CD8-positive, alpha-beta memory T cell (primary cell): ENCODE measurements at regions not wholly inside any gene's neighbourhood (a gene's known extent, or its start where the extent isn't known, plus 50 kb on each side); places are given as distances from the start of the nearest gene placed in this dataset.
A peak's percentile ranks its signal among the peaks of the same experiment; 100 is the strongest.
"Not testable (repeated sequence)": the region's sequence is repeated elsewhere in the genome, so short reads cannot be mapped to it uniquely, and the experiment has no call there.

Source experiments
- CTCF ChIA-PET: fragments of 350-600 bp; sonication (Branson Sonifier 250); formaldehyde crosslinking; loops from one replicate; lab custom pipeline; 2021; ENCODE audit warnings: antibody characterized with exemption; lab: Charles Lee
- POLR2A ChIA-PET: fragments of 350-600 bp; sonication (Branson Sonifier 250); formaldehyde crosslinking; loops from one replicate; lab custom pipeline; 2021; ENCODE audit warnings: antibody characterized with exemption; lab: Charles Lee
- DNase-seq, 5 donors: peaks; one replicate each; pipeline versions ENCODE4 v3.0.0 to v3.0.0-alpha.2; 2020 to 2022; ENCODE audit warnings: mixed read lengths in 1 of 5
- H3K27ac ChIP-seq: one replicate; pipeline ENCODE4 v1.7.0; 2013; ENCODE audit warnings: low read depth, mild to moderate bottlenecking, low read length, moderate library complexity
- H3K27me3 ChIP-seq: 2 replicates; pipeline ENCODE4 v1.7.0; 2013; ENCODE audit warnings: low read length, mild to moderate bottlenecking; ENCODE audit not compliant: insufficient read depth, poor library complexity, severe bottlenecking
- H3K36me3 ChIP-seq: 2 replicates; pipeline ENCODE4 v1.7.0; 2013; ENCODE audit warnings: mild to moderate bottlenecking, low read length, moderate library complexity; ENCODE audit not compliant: insufficient read depth
- H3K4me1 ChIP-seq: 2 replicates; pipeline ENCODE4 v1.7.0; 2013; ENCODE audit warnings: mild to moderate bottlenecking, low read length, moderate library complexity; ENCODE audit not compliant: insufficient read depth
- H3K4me3 ChIP-seq: 2 replicates; pipeline ENCODE4 v1.7.0; 2013; ENCODE audit warnings: mild to moderate bottlenecking, low read length
- H3K9me3 ChIP-seq: 2 replicates; pipeline ENCODE4 v1.7.0; 2013; ENCODE audit warnings: mild to moderate bottlenecking, low read length
- H3K27ac Mint-ChIP-seq, 8 donors: one replicate each; pipeline ENCODE4 v1.8.0; 2020 to 2021; ENCODE audit warnings: mixed read lengths in 8 of 8, mild to moderate bottlenecking in 6 of 8, inconsistent platforms in 3 of 8, moderate library complexity in 3 of 8
- H3K27me3 Mint-ChIP-seq, 2 donors: one replicate each; pipeline ENCODE4 v1.8.0; 2020 to 2021; ENCODE audit warnings: mixed read lengths in 2 of 2, mild to moderate bottlenecking in 1 of 2, moderate library complexity in 1 of 2
- H3K36me3 Mint-ChIP-seq, 3 donors: one replicate each; pipeline ENCODE4 v1.8.0; 2020 to 2021; ENCODE audit warnings: mixed read lengths in 3 of 3, inconsistent platforms in 1 of 3, mild to moderate bottlenecking in 1 of 3
- H3K4me1 Mint-ChIP-seq, 3 donors: one replicate each; pipeline ENCODE4 v1.8.0; 2020 to 2021; ENCODE audit warnings: mixed read lengths in 3 of 3, inconsistent platforms in 1 of 3, mild to moderate bottlenecking in 1 of 3
- H3K4me3 Mint-ChIP-seq, 7 donors: one replicate each; pipeline ENCODE4 v1.8.0; 2020 to 2021; ENCODE audit warnings: mixed read lengths in 7 of 7, mild to moderate bottlenecking in 6 of 7, moderate library complexity in 4 of 7, inconsistent platforms in 2 of 7
- H3K9me3 Mint-ChIP-seq, 5 donors: one replicate each; pipeline ENCODE4 v1.8.0; 2020 to 2022; ENCODE audit warnings: mixed read lengths in 5 of 5, mild to moderate bottlenecking in 3 of 5, moderate library complexity in 2 of 5, inconsistent platforms in 1 of 5

- H3K27ac Mint-ChIP-seq, DNase-seq, CTCF ChIA-PET, H3K27me3 Mint-ChIP-seq, H3K27me3 ChIP-seq, H3K9me3 ChIP-seq, H3K27ac ChIP-seq, POLR2A ChIA-PET, H3K4me1 ChIP-seq, H3K4me3 Mint-ChIP-seq, H3K4me3 ChIP-seq, H3K36me3 Mint-ChIP-seq, H3K9me3 Mint-ChIP-seq, H3K36me3 ChIP-seq, H3K4me1 Mint-ChIP-seq: not testable (repeated sequence)
Measured at GRCh38 chr9:40970340-40970739, 158.1 kb downstream of the FOXD4L6 start.

GRCh38 chr9:40962461-40962860 is 166.0 kb downstream of the FOXD4L6 start:
- H3K4me1 ChIP-seq, H3K9me3 ChIP-seq, CTCF ChIA-PET, H3K36me3 ChIP-seq, H3K36me3 Mint-ChIP-seq, DNase-seq, H3K27me3 ChIP-seq, H3K9me3 Mint-ChIP-seq, H3K27me3 Mint-ChIP-seq, H3K27ac ChIP-seq, POLR2A ChIA-PET, H3K27ac Mint-ChIP-seq, H3K4me3 ChIP-seq, H3K4me3 Mint-ChIP-seq: not testable (repeated sequence)
- peaks cover 0 to 10% (median 1%) of the 10 kb centered on the region in 3 donors for H3K4me1 Mint-ChIP-seq

- H3K9me3 Mint-ChIP-seq, H3K27me3 Mint-ChIP-seq, H3K4me3 ChIP-seq, H3K4me1 ChIP-seq, H3K4me3 Mint-ChIP-seq, H3K27me3 ChIP-seq, CTCF ChIA-PET, H3K27ac Mint-ChIP-seq, DNase-seq, H3K27ac ChIP-seq, H3K9me3 ChIP-seq, H3K4me1 Mint-ChIP-seq, POLR2A ChIA-PET, H3K36me3 ChIP-seq: not testable (repeated sequence)
- peaks cover 26 to 44% (median 31%) of the 10 kb centered on the region in 3 donors for H3K36me3 Mint-ChIP-seq
Measured at GRCh38 chr9:40951876-40952494, 176.5 kb downstream of the FOXD4L6 start.

- H3K27me3 ChIP-seq, H3K27ac ChIP-seq, H3K4me1 ChIP-seq, H3K4me1 Mint-ChIP-seq, H3K36me3 ChIP-seq, POLR2A ChIA-PET, H3K27ac Mint-ChIP-seq, H3K27me3 Mint-ChIP-seq, H3K4me3 Mint-ChIP-seq, H3K9me3 Mint-ChIP-seq, DNase-seq, H3K4me3 ChIP-seq, CTCF ChIA-PET, H3K9me3 ChIP-seq: not testable (repeated sequence)
- peaks cover 13 to 26% (median 13%) of the 10 kb centered on the region in 3 donors for H3K36me3 Mint-ChIP-seq
Measured at GRCh38 chr9:40946228-40946627, 182.3 kb downstream of the FOXD4L6 start.

GRCh38 chr9:40942730-40943129 is 185.8 kb downstream of the FOXD4L6 start:
- H3K4me3 ChIP-seq, H3K4me1 Mint-ChIP-seq, H3K4me3 Mint-ChIP-seq, CTCF ChIA-PET, H3K27ac Mint-ChIP-seq, H3K27me3 ChIP-seq, POLR2A ChIA-PET, H3K27ac ChIP-seq, DNase-seq, H3K36me3 ChIP-seq, H3K9me3 ChIP-seq, H3K27me3 Mint-ChIP-seq, H3K4me1 ChIP-seq: not testable (repeated sequence)
- peaks cover 2 to 26% (median 4%) of the 10 kb centered on the region in 3 donors for H3K36me3 Mint-ChIP-seq
- peaks cover 4 to 27% (median 12%) of the 10 kb centered on the region in 5 donors for H3K9me3 Mint-ChIP-seq

- H3K4me1 Mint-ChIP-seq, CTCF ChIA-PET, H3K27me3 Mint-ChIP-seq, DNase-seq, H3K4me3 Mint-ChIP-seq, H3K36me3 ChIP-seq, H3K27me3 ChIP-seq, H3K27ac Mint-ChIP-seq, H3K9me3 ChIP-seq, H3K4me1 ChIP-seq, POLR2A ChIA-PET, H3K4me3 ChIP-seq: not testable (repeated sequence)
- Mint-ChIP-seq H3K9me3 (peaks cover 4 to 36% (median 18%) of the 10 kb centered on the region in 5 donors), H3K36me3 (peaks cover 2 to 22% (median 3%) of the 10 kb centered on the region in 3 donors)
- H3K27ac ChIP-seq: peak overlapping the region; percentile 16
Measured at GRCh38 chr9:40939888-40940209, 188.6 kb downstream of the FOXD4L6 start.

- H3K27ac ChIP-seq: peak overlapping the region; percentile 43
- POLR2A ChIA-PET, H3K4me1 ChIP-seq, H3K4me3 ChIP-seq, H3K9me3 ChIP-seq, H3K36me3 ChIP-seq, H3K27ac Mint-ChIP-seq, H3K4me3 Mint-ChIP-seq, DNase-seq, H3K27me3 ChIP-seq, H3K4me1 Mint-ChIP-seq, H3K27me3 Mint-ChIP-seq, CTCF ChIA-PET: not testable (repeated sequence)
- Mint-ChIP-seq H3K9me3 (peaks cover 4 to 36% (median 18%) of the 10 kb centered on the region in 5 donors), H3K36me3 (peaks cover 2 to 22% (median 3%) of the 10 kb centered on the region in 3 donors)
Measured at GRCh38 chr9:40939201-40939887, 189.1 kb downstream of the FOXD4L6 start.

GRCh38 chr9:40935336-40935735 is 193.1 kb downstream of the FOXD4L6 start:
- Histone ChIP-seq H3K4me3 (no peak overlapping the region), H3K27ac (no peak overlapping the region), H3K4me1 (no peaks in the 10 kb centered on the region), H3K9me3 (peaks cover 6% of the 10 kb centered on the region), H3K27me3 (no peaks in the 10 kb centered on the region), H3K36me3 (no peaks in the 10 kb centered on the region)
- Mint-ChIP-seq H3K4me3 (no peak overlapping the region), H3K27me3 (no peaks in the 10 kb centered on the region), H3K36me3 (peaks cover 1 to 36% (median 8%) of the 10 kb centered on the region in 3 donors), H3K4me1 (no peaks in the 10 kb centered on the region), H3K27ac (no peak overlapping the region), H3K9me3 (peaks cover 4 to 60% (median 43%) of the 10 kb centered on the region in 5 donors)
- ChIA-PET POLR2A (no interaction called here), CTCF (no interaction called here)
- DNase-seq: no peak
